ENCODE measurements at regions not wholly inside any gene's neighbourhood (a gene's known extent, or its start where the extent isn't known, plus 50 kb on each side); places are given as distances from the start of the nearest gene placed in this dataset.
"Not testable (repeated sequence)": the region's sequence is repeated elsewhere in the genome, so short reads cannot be mapped to it uniquely, and the experiment has no call there.

GRCh38 chr3:193031911-193032310 lies 114.3 kb upstream of the MB21D2 start:
- H3K27ac Mint-ChIP-seq (ENCODE audit: low read depth, unreplicated experiment) = no peak overlapping the region
- DNase-seq (ENCODE audit: unreplicated experiment) = no peak
- no peak for TF ChIP-seq CTCF (IDR thresholded peaks at IDR 0.05; ENCODE audit: unreplicated experiment)
- H3K9me3 Mint-ChIP-seq (ENCODE audit: unreplicated experiment) = no peaks in the 10 kb centered on the region
- H3K4me3 Mint-ChIP-seq (ENCODE audit: unreplicated experiment) = no peak overlapping the region
- POLR2A ChIA-PET = no interaction called here
- H3K4me1 Mint-ChIP-seq (ENCODE audit: insufficient read depth, unreplicated experiment) = no peaks in the 10 kb centered on the region
- no peaks in the 10 kb centered on the region for H3K27me3 Mint-ChIP-seq (ENCODE audit: insufficient read depth, unreplicated experiment)
- no TSS peak for BruUV-seq (replicated peaks)
- intact Hi-C loops (cut with micrococcal nuclease) = no loop called here
- CTCF ChIA-PET = interaction anchor here (0.7 to 1.2 kb wide), 3 partner anchors 10 to 219 kb away, joined by 3 to 6 read pairs (median 3); no protein-coding TSS in a partner anchor
- no peaks in the 10 kb centered on the region for H3K36me3 Mint-ChIP-seq (ENCODE audit: insufficient read depth, unreplicated experiment)

DNA sequence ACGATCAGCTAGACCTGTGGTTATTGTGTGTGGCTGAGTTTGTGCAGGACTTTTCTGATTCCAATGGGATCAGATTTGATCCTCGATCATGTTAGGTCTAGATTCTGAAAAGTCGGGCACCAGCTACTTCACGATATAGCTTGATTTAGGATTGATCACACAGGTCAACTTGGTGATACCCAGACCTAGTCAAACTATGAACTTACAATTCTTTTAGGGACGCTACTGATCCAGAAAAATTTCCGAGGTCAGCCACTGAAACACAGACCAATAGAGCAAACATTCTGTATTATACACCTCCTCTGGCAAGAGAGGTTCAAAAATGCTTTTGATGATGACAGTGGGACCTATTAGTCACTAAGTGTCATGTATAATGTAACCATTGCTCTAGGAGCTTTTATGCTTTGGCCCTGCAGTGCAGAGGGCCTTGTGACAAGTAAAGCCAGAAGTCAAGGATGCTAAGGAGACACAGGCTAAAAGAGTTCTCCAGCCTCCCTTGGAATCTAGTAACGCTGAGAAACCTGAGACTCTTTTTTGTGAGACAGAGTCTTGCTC lies 115.6 kb upstream of the MB21D2 start:
- no TSS peak for BruUV-seq (replicated peaks)
- no peaks in the 10 kb centered on the region for H3K4me1 Mint-ChIP-seq (ENCODE audit: insufficient read depth, unreplicated experiment)
- H3K36me3 Mint-ChIP-seq (ENCODE audit: insufficient read depth, unreplicated experiment) = no peaks in the 10 kb centered on the region
- H3K4me3 Mint-ChIP-seq (ENCODE audit: unreplicated experiment) = no peak overlapping the region
- H3K27me3 Mint-ChIP-seq (ENCODE audit: insufficient read depth, unreplicated experiment) = no peaks in the 10 kb centered on the region
- DNase-seq (ENCODE audit: unreplicated experiment) = no peak
- no peaks in the 10 kb centered on the region for H3K9me3 Mint-ChIP-seq (ENCODE audit: unreplicated experiment)
- ChIA-PET POLR2A (no interaction called here), CTCF (interaction anchor here (0.6 to 1.7 kb wide), 4 partner anchors 8 to 265 kb away, joined by 3 to 14 read pairs (median 5); no protein-coding TSS in a partner anchor)
- no peak for TF ChIP-seq CTCF (IDR thresholded peaks at IDR 0.05; ENCODE audit: unreplicated experiment)
- no peak overlapping the region for H3K27ac Mint-ChIP-seq (ENCODE audit: low read depth, unreplicated experiment)
- intact Hi-C loops (cut with micrococcal nuclease) = no loop called here

DNA sequence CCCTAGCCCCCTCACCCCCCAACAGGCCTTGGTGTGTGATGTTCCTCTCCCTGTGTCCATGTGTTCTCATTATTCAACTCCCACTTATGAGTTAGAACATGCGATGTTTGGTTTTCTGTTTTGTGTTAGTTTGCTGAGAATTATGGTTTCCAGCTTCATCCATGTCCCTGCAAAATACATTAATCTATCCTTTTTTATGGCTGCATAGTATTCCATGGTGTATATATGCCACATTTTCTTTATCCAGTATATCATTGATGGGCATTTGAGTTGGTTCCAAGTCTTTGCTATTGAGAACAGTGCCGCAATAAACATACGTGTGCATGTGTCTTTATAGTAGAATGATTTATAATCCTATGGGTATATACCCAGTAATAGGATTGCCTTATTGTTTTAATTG lies 120.2 kb upstream of the MB21D2 start:
- H3K36me3 Mint-ChIP-seq (ENCODE audit: insufficient read depth, unreplicated experiment); intact Hi-C loops (cut with micrococcal nuclease); H3K4me1 Mint-ChIP-seq (ENCODE audit: insufficient read depth, unreplicated experiment); BruUV-seq (replicated peaks); H3K27ac Mint-ChIP-seq (ENCODE audit: low read depth, unreplicated experiment); H3K4me3 Mint-ChIP-seq (ENCODE audit: unreplicated experiment); DNase-seq (ENCODE audit: unreplicated experiment); H3K9me3 Mint-ChIP-seq (ENCODE audit: unreplicated experiment); H3K27me3 Mint-ChIP-seq (ENCODE audit: insufficient read depth, unreplicated experiment); POLR2A ChIA-PET: not testable (repeated sequence)
- CTCF ChIA-PET = interaction anchor here (0.6 to 11.4 kb wide), 4 partner anchors 121 to 463 kb away, joined by 3 to 489 read pairs (median 5); partner anchors contain the start of gene MB21D2

DNA sequence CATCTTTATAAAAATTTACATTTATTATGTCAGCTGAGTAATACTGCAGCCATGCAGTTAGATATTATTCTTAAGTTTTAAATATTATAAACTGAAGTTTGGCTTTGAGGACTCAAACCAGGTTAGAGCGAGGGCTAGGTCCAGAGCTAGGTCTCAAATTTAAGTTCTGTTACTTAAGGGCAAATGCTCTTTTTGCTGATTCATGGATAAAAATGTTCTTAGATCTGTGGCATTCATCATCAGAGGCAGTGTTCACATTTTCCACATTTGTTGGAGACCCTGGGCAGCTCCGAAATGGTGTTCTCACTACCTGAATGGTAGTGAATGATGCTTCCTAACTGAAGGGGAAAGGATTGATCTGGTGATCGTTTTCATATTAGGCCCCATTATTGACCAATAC lies 121.4 kb upstream of the MB21D2 start:
- no peaks in the 10 kb centered on the region for H3K4me1 Mint-ChIP-seq (ENCODE audit: insufficient read depth, unreplicated experiment)
- no peak for TF ChIP-seq CTCF (IDR thresholded peaks at IDR 0.05; ENCODE audit: unreplicated experiment)
- H3K9me3 Mint-ChIP-seq (ENCODE audit: unreplicated experiment) = no peaks in the 10 kb centered on the region
- H3K27me3 Mint-ChIP-seq (ENCODE audit: insufficient read depth, unreplicated experiment) = no peaks in the 10 kb centered on the region
- intact Hi-C loops (cut with micrococcal nuclease) = no loop called here
- H3K27ac Mint-ChIP-seq (ENCODE audit: low read depth, unreplicated experiment) = no peak overlapping the region
- H3K4me3 Mint-ChIP-seq (ENCODE audit: unreplicated experiment) = no peak overlapping the region
- POLR2A ChIA-PET = interaction anchor here (1.6 kb wide), 1 partner anchor 226 kb away, joined by 5 read pairs; no protein-coding TSS in a partner anchor
- no peak for DNase-seq (ENCODE audit: unreplicated experiment)
- no peaks in the 10 kb centered on the region for H3K36me3 Mint-ChIP-seq (ENCODE audit: insufficient read depth, unreplicated experiment)
- BruUV-seq (replicated peaks) = no TSS peak
- CTCF ChIA-PET = interaction anchor here (0.6 to 11.4 kb wide), 3 partner anchors 122 to 223 kb away, joined by 3 to 489 read pairs (median 3); no protein-coding TSS in a partner anchor
